PC-3 (cell line): ENCODE measurements at regions not wholly inside any gene's neighbourhood (a gene's known extent, or its start where the extent isn't known, plus 50 kb on each side); places are given as distances from the start of the nearest gene placed in this dataset.

Experiments
- EZH2 ChIP-seq: fragments of 300-600 bp; sonication (generic); IDR thresholded peaks from one replicate; pipeline ENCODE4 v1.6.1; 2017; ENCODE audit warnings: antibody characterized with exemption, mild to moderate bottlenecking, low read length; ENCODE audit not compliant: unreplicated experiment
- TF ChIP-seq, protein P1 (sequence below): fragments of 300-600 bp; sonication (generic); conservative IDR thresholded peaks from 2 replicates; pipeline ENCODE4 v1.5.1; 2017; ENCODE audit warnings: antibody characterized with exemption, low read depth, mild to moderate bottlenecking, low read length

DNA sequence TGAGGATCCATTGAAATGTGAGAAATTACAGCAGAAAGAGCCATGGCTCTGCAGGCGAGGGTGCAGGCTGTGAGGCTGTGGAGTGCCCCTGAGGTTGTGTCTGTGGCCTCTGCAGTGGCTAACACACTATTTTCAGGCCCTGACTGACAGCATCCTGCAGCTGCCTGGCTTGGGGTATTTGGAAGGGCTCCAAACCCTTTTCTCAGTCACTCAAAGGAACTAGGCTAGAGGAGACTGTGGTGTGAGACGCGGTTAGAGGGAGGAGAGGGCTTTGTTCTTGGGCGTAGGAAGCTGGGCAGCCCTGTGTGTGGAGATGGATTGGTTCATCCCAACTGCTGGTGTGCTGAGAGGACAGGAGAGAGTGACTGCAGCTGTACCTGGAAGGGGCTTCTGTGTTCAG, 134.9 kb downstream of the RAMP3 start:
- no peak for TF ChIP-seq EZH2
- TF ChIP-seq, protein P1, sequence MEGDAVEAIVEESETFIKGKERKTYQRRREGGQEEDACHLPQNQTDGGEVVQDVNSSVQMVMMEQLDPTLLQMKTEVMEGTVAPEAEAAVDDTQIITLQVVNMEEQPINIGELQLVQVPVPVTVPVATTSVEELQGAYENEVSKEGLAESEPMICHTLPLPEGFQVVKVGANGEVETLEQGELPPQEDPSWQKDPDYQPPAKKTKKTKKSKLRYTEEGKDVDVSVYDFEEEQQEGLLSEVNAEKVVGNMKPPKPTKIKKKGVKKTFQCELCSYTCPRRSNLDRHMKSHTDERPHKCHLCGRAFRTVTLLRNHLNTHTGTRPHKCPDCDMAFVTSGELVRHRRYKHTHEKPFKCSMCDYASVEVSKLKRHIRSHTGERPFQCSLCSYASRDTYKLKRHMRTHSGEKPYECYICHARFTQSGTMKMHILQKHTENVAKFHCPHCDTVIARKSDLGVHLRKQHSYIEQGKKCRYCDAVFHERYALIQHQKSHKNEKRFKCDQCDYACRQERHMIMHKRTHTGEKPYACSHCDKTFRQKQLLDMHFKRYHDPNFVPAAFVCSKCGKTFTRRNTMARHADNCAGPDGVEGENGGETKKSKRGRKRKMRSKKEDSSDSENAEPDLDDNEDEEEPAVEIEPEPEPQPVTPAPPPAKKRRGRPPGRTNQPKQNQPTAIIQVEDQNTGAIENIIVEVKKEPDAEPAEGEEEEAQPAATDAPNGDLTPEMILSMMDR, result no peak
